HEK293T (cell line): ENCODE measurements at regions not wholly inside any gene's neighbourhood (a gene's known extent, or its start where the extent isn't known, plus 50 kb on each side); places are given as distances from the start of the nearest gene placed in this dataset.

ENCODE experiments used
- ARNT ChIP-seq: fragments of 450-650 bp; IDR thresholded peaks from 2 replicates; pipeline ENCODE4 v1.6.1; 2017; ENCODE audit warnings: mild to moderate bottlenecking
- BHLHE40 ChIP-seq: fragments of 450-650 bp; IDR thresholded peaks from 2 replicates; pipeline ENCODE4 v1.6.1; 2016; ENCODE audit warnings: mild to moderate bottlenecking, moderate library complexity, borderline replicate concordance
- ELF4 ChIP-seq: fragments of 450-650 bp; IDR thresholded peaks from 2 replicates; pipeline ENCODE4 v1.6.1; 2017; ENCODE audit warnings: antibody characterized with exemption
- FOXA1 ChIP-seq: fragments of 450-650 bp; IDR thresholded peaks from 2 replicates; pipeline ENCODE4 v1.6.1; 2016; ENCODE audit warnings: mild to moderate bottlenecking
- FOXK2 ChIP-seq: fragments of 450-650 bp; IDR thresholded peaks from 2 replicates; pipeline ENCODE4 v1.6.1; 2016; ENCODE audit warnings: mild to moderate bottlenecking
- L3MBTL2 ChIP-seq: fragments of 450-650 bp; conservative IDR thresholded peaks from 2 replicates; pipeline ENCODE4 v1.6.1; 2016; ENCODE audit warnings: mild to moderate bottlenecking
- LEF1 ChIP-seq: fragments of 450-650 bp; IDR thresholded peaks from 2 replicates; pipeline ENCODE4 v1.6.1; 2017; ENCODE audit warnings: mild to moderate bottlenecking, borderline replicate concordance
- NFRKB ChIP-seq: fragments of 450-650 bp; IDR thresholded peaks from 2 replicates; pipeline ENCODE4 v1.6.1; 2016; ENCODE audit warnings: mild to moderate bottlenecking, moderate library complexity
- PKNOX1 ChIP-seq: fragments of 450-650 bp; IDR thresholded peaks from 2 replicates; pipeline ENCODE4 v1.6.1; 2016
- SP1 ChIP-seq: fragments of 450-650 bp; IDR thresholded peaks from 2 replicates; pipeline ENCODE4 v1.6.1; 2017
- SUZ12 ChIP-seq: fragments of 450-650 bp; IDR thresholded peaks from 2 replicates; pipeline ENCODE4 v1.6.1; 2016; ENCODE audit warnings: mild to moderate bottlenecking
- TARDBP ChIP-seq: fragments of 450-650 bp; IDR thresholded peaks from 2 replicates; pipeline ENCODE4 v1.6.1; 2016
- ZNF384 ChIP-seq: fragments of 450-650 bp; IDR thresholded peaks from 2 replicates; pipeline ENCODE4 v1.6.1; 2016

GRCh38 chr12:73067616-73068015, 795.4 kb downstream of the TRHDE start:
- TF ChIP-seq BHLHE40 (no peak), TARDBP (no peak), FOXA1 (no peak), FOXK2 (no peak), ARNT (no peak), SP1 (no peak), NFRKB (no peak), LEF1 (no peak), ELF4 (no peak), L3MBTL2 (no peak), ZNF384 (no peak), SUZ12 (no peak), PKNOX1 (no peak)
